NCI-H2196 (cell line): ENCODE measurements at regions not wholly inside any gene's neighbourhood (a gene's known extent, or its start where the extent isn't known, plus 50 kb on each side); places are given as distances from the start of the nearest gene placed in this dataset.

Experiments used
- DNase-seq: peaks from one replicate; lab custom pipeline; 2025; ENCODE audit not compliant: unreplicated experiment; lab: John Stamatoyannopoulos, UW

DNA sequence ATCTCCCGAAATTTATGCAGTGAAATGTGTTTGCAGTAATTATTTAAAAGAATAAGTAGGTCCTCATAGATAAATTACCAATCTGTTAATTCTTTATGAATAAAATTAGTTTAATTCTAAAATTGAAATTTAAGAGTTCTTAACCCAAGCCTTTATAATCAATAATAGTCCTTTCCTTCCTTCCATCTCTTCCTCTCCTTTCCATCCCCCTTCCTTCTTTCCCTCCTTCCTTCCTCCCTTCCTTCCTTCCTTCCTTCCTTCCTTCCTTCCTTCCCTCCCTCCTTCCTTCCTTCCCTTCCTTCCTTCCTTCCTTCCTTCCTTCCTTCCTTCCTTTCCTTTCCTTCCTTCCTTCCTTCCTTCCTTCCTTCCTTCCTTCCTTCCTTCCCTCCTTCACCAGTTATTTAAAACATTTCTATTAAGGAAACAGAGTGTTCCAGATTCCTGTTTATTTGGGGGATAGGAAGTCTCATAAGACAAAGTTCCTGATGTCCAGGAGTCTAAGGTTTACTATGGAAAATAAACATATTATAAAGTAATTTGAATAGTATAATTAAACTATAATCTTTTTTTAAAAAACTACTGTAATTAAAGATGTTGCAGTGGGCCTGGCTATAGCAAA, 285.3 kb upstream of the NOX3 start:
- DNase-seq, result no peak

- no peak for DNase-seq
These were observed 283.0 kb upstream of the NOX3 start for GRCh38 chr6:155738602-155739105.

- DNase-seq, result no peak
These were observed 261.7 kb upstream of the NOX3 start for GRCh38 chr6:155717374-155717773.

DNA sequence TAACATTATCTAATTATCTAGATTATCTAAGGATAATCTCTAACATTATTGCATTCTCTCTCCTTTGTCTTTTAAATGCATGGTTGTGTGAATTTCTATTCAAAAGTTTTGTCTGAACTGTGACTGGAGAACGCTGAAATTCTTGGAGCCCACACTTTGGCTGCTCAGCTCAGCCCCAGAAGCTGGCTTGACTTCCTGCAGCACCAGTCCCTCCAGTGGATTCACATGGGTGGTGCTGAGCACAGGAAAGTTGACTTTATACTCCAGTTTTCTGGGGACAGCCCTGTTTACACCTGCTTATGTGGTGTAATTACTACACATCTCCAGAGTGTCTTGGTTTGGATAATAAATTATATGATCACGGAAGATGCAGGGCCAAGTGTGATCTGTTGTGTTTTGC, 255.1 kb upstream of the NOX3 start:
- no peak for DNase-seq

DNA sequence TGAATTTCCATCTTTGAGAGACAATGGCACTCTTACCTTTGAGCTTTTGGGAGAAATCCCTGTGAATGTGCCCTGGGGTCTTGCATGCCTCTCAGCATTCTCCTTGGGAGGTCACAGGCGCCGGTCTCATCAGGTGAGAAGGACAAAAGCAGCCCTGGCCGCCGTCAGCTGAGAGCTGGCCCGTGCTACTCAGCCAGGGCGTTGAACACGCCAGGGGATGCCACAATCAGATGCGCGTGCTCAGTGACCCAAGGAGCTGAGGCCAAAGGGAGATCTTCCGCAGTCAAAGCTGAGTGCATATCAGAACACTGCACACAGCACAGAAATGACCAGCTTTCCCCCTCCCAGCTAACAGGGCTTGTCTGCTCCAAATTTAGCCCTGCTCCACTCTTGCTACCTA, 253.6 kb upstream of the NOX3 start:
- no peak for DNase-seq

DNA sequence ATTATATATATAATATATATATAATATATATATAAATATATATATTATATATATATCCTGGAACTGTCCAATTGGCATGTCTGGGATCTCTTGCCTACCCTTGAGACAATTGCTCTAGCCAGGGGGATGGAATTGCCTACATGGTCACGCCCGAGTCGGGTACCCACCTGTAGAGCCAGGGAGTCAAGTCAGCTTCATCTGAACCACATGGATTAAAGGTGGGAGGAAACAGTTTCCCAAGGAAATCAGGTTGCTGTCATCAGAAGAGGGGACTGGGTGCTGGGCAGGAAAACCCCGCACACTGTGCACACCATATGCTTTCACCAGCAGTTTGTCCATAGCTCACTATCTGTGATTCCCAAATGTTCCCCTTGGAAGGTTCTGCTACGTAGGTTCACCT, 252.5 kb upstream of the NOX3 start:
- DNase-seq, result no peak

DNA sequence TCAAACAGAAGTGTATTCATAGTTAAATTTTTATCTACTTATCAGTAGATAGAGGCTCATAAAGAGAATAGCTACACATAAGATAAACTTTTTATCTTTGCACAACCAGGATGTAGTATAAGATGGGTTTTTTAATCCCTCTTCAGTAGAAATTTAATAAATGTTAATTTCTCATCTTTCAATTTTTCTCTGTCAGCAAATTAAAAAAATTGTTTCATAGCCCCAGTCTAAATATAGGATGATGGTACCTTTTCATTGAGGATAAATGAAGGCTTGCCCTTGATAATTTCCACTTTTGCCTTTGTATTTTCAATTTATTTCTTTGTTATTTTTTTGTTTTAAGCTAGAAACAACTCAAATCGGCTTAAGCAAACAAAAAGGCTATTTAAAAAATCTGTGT, 251.2 kb upstream of the NOX3 start:
- DNase-seq, result no peak

DNA sequence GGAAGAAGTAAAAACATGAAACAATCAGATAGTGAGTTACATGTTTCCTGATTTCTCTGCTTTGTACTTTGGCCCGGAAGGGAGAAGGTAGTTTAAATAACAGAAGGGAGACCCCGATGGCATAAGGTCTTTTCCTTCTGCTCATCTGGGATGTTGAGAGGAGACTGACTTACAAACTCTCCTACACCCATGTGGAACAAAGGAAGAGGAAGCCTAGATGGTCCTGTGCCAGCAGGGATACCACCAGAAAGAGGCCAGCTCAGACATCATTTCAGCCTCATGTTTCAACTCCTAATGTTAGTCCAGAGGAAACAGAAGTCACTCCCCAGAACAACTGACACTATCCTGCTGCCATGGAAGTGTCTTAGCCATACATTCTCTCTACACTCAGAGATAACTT, 250.7 kb upstream of the NOX3 start:
- DNase-seq, result no peak

- no peak for DNase-seq
These were observed 245.7 kb upstream of the NOX3 start for GRCh38 chr6:155701342-155701741.

GRCh38 chr6:155695495-155695894, 239.9 kb upstream of the NOX3 start:
- no peak for DNase-seq

DNA sequence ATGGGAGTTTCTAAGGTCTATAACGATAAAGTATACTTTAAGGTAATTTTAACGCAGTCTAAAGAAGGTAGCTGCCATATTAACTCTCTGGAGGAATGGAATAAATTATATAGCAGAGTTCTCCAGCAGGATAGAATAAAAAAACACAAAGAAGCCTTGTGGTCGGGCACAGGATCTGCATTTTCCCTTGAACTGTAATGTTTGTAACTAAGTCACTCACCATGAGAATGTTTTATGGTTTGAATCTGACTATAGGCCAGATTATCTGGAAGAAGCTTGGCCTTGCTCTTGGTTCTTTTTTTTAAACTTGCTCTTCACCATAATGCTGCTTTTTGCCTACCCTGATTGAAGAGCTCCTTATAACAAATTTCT, 238.8 kb upstream of the NOX3 start:
- no peak for DNase-seq

GRCh38 chr6:155693573-155694418, 238.2 kb upstream of the NOX3 start:
- DNase-seq, result no peak

- no peak for DNase-seq
These were observed 235.2 kb upstream of the NOX3 start for GRCh38 chr6:155690820-155691219.

DNA sequence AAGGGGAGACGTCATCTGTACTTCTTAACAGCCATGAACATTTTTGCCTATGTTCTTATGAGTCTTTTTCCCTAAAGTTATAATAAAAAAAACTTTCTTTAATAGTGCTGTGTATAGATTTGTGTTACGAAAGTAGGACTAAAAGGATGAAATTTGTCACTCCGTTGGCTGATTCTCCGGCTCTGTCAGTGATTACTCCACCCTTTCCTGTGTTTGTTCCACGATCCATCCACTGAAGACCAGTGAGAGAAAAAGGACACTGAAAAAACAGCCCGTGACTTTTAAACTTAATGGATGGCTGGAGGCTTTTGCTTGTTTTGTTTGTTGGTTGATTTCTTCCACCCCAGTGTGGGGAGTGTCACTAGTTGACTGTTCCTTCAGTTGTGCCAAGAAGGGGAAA, 232.0 kb upstream of the NOX3 start:
- DNase-seq, result no peak

DNA sequence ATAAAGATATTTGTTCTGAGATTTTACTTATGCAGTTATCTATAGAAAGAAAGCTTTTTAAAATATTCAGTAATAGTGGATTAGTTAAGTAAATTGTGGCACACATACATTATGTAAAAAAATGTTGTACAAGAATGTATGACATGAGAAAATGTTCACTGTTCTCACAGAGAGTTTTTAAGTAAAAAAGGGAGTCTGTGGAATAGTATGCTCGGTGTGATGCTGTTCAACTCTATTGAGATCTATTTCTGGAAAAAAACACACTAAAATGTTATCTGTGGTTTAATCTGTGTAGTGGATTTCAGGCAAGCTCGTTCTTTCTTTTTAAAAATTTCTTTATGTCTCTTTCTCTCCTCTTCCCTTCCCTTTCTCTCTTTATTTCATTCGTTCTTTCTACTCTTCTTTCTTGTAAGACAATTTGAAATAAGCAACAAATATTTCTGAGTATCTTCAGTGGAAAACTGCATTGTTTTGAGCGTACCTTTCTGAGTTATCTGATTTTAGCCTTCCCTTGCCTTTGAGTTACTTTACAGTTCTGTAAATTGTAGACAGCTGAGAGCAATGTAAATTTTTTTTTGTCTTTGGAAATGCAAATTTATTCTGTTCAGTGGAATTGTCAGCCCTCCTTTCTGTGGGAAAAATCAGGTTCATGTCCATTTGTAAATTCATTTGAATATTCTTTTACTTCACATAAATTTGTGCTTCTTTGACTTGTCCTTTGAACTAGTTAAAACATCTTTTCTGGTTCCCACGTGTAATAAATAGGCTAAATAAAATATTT, 229.0 kb upstream of the NOX3 start:
- no peak for DNase-seq

DNA sequence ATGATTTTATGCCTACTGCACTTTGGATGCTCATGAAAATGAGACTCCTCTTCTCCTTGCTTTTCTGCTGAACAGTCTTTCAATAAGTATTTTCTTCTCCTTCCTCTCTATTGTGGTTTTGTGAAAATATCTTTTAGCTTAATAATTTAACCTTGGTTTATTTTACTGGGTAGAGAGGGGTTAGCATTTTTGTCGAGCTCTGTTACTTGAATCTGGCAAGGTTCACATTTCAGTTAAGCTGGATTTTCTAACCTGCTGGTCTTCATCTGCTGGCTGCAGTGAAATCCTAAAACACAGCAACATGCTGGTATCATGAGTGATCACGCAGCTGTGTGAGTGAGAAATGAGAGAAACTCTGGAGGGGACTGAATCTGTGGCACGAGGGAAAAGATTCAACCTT, 222.7 kb upstream of the NOX3 start:
- DNase-seq, result no peak

GRCh38 chr6:155676346-155676745, 220.7 kb upstream of the NOX3 start:
- DNase-seq, result no peak

- DNase-seq, result no peak
These were observed 215.0 kb upstream of the NOX3 start for GRCh38 chr6:155670655-155671054.

- no peak for DNase-seq
These were observed 204.8 kb upstream of the NOX3 start for GRCh38 chr6:155660251-155660977.

DNA sequence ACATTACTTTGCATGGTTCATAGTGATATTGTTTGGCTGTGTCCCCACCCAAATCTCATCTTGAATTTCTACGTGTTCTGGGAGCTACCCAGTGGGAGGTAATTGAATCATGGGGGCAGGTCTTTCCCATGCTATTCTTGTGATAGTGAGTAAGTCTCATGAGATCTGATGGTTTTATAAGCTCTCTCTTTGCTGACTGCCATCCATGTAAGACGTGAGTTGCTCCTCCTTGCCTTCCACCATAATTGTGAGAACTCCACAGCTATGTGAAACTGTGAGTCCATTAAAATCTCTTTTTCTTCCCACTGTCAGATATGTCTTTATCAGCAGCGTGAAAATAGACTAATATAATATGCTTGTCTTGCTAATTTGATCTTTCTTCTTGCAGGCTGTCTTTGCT, 200.4 kb upstream of the NOX3 start:
- DNase-seq, result no peak

DNA sequence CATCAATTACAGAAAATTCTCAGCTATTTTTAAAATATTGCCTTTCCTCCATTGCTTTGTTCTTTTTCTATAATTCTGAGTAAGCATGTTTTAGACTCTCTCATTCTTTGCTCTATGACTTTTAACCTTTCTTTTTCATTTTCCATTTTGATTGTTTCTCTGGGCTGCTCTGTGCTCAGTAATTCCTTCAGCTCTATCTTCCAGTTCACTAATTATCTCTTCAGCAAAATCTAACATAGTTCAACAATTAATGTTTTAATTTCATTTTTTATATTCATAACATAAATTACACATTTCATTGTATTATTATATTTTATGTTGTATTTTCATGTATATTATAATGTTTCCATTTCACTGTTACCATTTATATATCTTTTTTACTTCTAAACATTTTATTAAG, 198.8 kb upstream of the NOX3 start:
- no peak for DNase-seq
